Stimulated activated naive CD8-positive, alpha-beta T cell treated with anti-CD3 and anti-CD28 coated beads, Interleukin-15, amount 100 ng/mL, for 72 hours (primary cell): ENCODE measurements at regions not wholly inside any gene's neighbourhood (a gene's known extent, or its start where the extent isn't known, plus 50 kb on each side); places are given as distances from the start of the nearest gene placed in this dataset.
"Not testable (repeated sequence)": the region's sequence is repeated elsewhere in the genome, so short reads cannot be mapped to it uniquely, and the experiment has no call there.

Experiments used
- ATAC-seq: fragments of 150-1000 bp; cut with Tn5 transposase; 2 replicates; pipeline ENCODE4 v1.10.0; 2021; ENCODE audit warnings: mild to moderate bottlenecking, moderate library complexity
- DNase-seq, 2 donors: peaks; one replicate each; pipeline ENCODE4 v3.0.0; 2021 to 2022
- H3K27ac Mint-ChIP-seq, 2 donors: one replicate each; pipeline ENCODE4 v1.8.0; 2022; ENCODE audit warnings: mild to moderate bottlenecking in 2 of 2, mixed read lengths in 2 of 2, moderate library complexity in 2 of 2
- H3K27me3 Mint-ChIP-seq: one replicate; pipeline ENCODE4 v1.8.0; 2022; ENCODE audit warnings: mixed read lengths
- H3K4me1 Mint-ChIP-seq: one replicate; pipeline ENCODE4 v1.8.0; 2022; ENCODE audit warnings: mild to moderate bottlenecking, mixed read lengths
- H3K4me3 Mint-ChIP-seq, 2 donors: one replicate each; pipeline ENCODE4 v1.8.0; 2022; ENCODE audit warnings: mild to moderate bottlenecking in 2 of 2, mixed read lengths in 2 of 2, moderate library complexity in 1 of 2
- H3K9me3 Mint-ChIP-seq, 2 donors: one replicate each; pipeline ENCODE4 v1.8.0; 2022; ENCODE audit warnings: mixed read lengths in 2 of 2

DNA sequence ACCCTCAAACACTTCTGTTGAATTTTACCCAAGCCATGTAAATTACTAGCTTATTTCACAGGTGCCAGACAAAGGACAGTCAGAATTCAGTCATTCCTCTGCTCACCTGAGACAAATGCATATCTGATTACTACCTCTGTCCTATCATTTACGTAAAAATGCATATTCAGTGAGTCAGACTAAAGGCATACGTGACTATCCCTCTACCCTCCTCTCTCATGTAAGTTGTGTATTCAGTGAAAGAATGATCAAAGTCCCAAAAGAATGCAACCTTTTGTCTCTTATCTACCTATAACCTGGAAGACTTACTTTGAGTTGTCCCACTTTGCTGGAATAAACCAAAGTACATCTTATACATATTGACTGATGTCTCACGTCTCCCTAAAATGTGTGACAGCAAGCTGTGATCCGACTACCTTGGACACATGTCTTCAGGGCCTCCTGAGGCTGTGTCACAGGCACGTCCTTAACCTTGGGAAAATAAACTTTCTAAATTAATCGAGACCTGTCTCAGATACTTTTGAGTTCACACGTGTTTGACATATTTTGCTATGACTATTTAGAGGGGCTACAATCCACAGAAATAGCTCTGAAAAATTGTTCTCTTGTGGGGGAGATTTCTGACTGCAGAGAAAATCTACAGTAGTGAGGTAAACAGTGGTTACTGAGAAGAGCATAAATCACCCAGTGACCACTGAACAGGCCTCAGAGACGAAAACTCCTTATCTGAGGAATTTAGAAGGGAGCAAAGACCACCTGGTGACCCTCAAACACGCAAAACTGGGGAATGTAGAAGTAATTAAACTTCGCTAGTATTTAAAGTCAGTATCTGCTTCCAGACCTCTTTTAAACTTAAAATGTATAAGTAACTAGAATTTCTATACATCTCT lies 1575.8 kb downstream of the STIM2 start:
- no peak overlapping the region for H3K27ac Mint-ChIP-seq
- ATAC-seq = no peak
- DNase-seq = no peak
- peaks cover 4 to 14% of the 10 kb centered on the region in 2 donors for H3K9me3 Mint-ChIP-seq
- H3K4me3 Mint-ChIP-seq = no peak overlapping the region
- no peaks in the 10 kb centered on the region for H3K4me1 Mint-ChIP-seq
- H3K27me3 Mint-ChIP-seq = no peaks in the 10 kb centered on the region

- peaks cover 10 to 26% of the 10 kb centered on the region in 2 donors for H3K9me3 Mint-ChIP-seq
- H3K27me3 Mint-ChIP-seq = no peaks in the 10 kb centered on the region
- no peak for ATAC-seq
- H3K4me1 Mint-ChIP-seq = no peaks in the 10 kb centered on the region
- H3K4me3 Mint-ChIP-seq = no peak overlapping the region
- H3K27ac Mint-ChIP-seq = no peak overlapping the region
- no peak for DNase-seq
Observed at GRCh38 chr4:28443371-28443770, 1582.7 kb downstream of the STIM2 start.

DNA sequence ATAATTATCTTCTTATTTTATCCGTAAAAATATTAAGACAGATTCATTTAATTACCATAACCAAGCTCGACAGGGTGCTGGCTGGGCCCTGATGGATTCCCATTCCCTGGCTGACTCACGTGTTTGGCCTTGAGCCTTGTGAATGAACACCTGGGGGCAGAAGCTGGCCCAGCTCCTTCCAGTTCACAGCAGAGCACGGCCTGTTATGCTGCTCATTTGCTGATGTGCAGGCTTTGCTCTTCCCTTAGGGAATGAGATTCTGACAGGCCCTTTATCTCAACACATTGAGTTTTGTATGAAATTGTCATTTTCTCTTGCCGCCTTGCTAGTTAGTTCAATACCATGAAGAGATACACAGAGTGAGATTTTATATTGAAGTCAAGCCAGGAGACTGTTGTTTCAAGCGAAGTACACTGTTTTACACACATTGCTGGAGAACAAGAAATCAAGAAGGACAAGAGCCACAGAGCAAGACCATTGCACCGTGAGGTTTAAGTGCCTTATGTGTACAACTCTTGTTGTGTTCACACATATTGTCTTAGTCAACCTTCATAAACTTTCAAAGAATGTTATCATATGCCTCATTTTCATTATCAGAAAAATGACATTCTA lies 1583.3 kb downstream of the STIM2 start:
- Mint-ChIP-seq H3K27me3 (no peaks in the 10 kb centered on the region), H3K9me3 (peaks cover 10 to 26% of the 10 kb centered on the region in 2 donors), H3K4me1 (no peaks in the 10 kb centered on the region), H3K4me3 (no peak overlapping the region), H3K27ac (no peak overlapping the region)
- ATAC-seq (no peak), DNase-seq (no peak)

DNA sequence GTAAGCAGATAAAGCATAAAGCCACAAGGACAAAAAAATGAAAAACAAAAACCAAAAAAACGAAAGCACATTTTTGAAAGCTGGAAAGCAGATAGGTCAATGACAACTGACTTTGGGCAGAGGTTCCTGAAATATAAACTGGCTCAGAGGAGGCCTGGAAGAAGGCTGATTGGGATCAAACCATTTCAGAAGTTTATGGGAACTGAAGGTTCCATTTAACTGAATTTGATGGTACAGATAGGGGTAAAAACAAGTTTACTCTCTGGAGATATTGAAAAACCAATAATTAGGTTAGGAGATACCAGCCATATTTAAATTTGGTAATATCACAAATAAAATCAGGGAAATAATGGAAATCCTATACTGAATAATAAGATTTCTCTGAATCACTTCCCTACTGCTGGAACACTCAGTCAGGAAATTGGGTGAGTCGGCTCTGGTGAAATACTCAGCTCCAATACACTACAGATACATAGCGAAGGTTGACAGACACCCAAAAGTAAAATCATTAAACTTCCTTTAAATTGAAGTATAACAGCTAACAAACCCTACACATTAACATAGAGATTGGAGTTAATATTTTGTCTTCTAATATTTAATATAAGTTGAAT lies 1584.3 kb downstream of the STIM2 start:
- DNase-seq = no peak
- Mint-ChIP-seq H3K27me3 (no peaks in the 10 kb centered on the region), H3K27ac (no peak overlapping the region), H3K9me3 (peaks cover 15 to 32% of the 10 kb centered on the region in 2 donors), H3K4me3 (no peak overlapping the region), H3K4me1 (no peaks in the 10 kb centered on the region)
- no peak for ATAC-seq

- no peak for DNase-seq
- H3K27ac Mint-ChIP-seq = no peak overlapping the region
- H3K9me3 Mint-ChIP-seq = peaks cover 15 to 16% of the 10 kb centered on the region in 2 donors
- H3K4me1 Mint-ChIP-seq = no peaks in the 10 kb centered on the region
- no peak overlapping the region for H3K4me3 Mint-ChIP-seq
- no peaks in the 10 kb centered on the region for H3K27me3 Mint-ChIP-seq
- ATAC-seq = no peak
Observed at GRCh38 chr4:28449085-28449484, 1588.4 kb downstream of the STIM2 start.

GRCh38 chr4:28451346-28451745 lies 1590.7 kb downstream of the STIM2 start:
- DNase-seq (no peak), ATAC-seq (no peak)
- Mint-ChIP-seq H3K9me3 (peaks cover 23 to 31% of the 10 kb centered on the region in 2 donors), H3K27ac (no peak overlapping the region), H3K27me3 (no peaks in the 10 kb centered on the region), H3K4me3 (no peak overlapping the region), H3K4me1 (no peaks in the 10 kb centered on the region)

DNA sequence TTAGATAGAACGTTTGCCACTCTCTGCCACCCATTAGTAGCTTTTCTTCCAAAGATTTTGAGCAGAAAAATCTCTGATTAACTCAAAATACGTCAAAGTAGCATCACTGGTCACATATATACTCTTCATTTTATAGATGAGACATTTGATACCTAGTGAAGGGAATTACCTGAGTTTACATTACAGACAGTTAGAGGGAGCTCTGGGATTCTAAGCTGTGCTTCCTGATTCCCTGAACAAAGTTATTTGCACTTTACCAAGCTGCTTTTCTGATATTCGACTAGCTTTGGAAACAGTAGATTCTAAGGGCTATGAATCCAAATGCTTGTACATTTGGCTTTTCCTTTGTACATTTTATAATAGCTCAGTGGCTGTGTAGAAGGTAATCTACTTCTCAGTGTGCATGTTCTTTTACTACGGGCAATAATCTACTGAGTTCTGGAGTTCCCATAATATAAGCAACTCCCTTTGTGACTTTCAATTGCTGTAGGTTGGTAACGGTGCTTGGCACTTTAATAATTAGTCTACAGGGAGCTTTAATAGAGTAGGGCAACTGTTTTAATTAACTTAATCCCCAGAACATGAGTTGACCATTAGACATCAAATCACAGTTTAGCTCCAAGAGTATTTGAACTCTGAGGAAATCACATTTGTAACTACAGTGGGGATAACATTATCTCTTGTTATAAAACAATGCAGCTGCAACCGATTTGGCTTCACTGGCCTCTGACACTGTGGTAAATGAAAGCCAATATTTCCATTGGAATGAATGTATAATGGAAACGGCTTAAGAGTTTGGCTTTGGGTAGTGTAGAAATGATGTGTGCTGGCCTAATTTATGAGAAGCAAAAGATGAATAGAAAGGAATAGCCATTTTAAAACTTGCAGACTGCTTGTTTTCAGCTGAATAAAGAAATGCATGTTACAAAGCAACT lies 1602.4 kb downstream of the STIM2 start:
- H3K4me3 Mint-ChIP-seq = no peak overlapping the region

DNA sequence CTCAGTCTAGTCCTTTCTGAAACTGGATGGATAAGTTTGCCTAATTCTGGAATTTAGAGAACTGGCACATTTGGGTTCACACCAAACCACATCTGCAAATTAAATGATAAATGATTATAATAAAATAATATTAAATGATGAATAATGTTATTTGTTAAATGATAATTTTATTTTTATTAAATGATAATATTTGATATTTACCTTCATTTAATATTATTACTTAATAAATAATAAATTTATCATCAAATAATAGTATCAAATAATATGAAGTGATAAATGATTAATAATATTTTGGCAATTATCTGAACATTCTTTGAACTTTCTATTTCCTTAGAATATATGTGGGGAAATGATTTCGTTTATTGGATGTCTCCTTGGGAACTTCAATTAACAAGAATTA lies 1604.2 kb downstream of the STIM2 start:
- H3K4me3 Mint-ChIP-seq = no peak overlapping the region
- DNase-seq (no peak), ATAC-seq (no peak)
- peaks cover 0 to 4% of the 10 kb centered on the region in 2 donors for H3K9me3 Mint-ChIP-seq
- H3K27ac Mint-ChIP-seq = no peak overlapping the region
- no peaks in the 10 kb centered on the region for H3K27me3 Mint-ChIP-seq
- no peaks in the 10 kb centered on the region for H3K4me1 Mint-ChIP-seq

More for the DNA sequence above, 1602.4 kb downstream of the STIM2 start:
- ATAC-seq (no peak), DNase-seq (no peak)
- Mint-ChIP-seq H3K4me1 (no peaks in the 10 kb centered on the region), H3K27me3 (no peaks in the 10 kb centered on the region), H3K9me3 (peaks cover under 1 to 4% of the 10 kb centered on the region in 2 donors), H3K27ac (no peak overlapping the region)

GRCh38 chr4:28466886-28467285 lies 1606.2 kb downstream of the STIM2 start:
- H3K9me3 Mint-ChIP-seq, H3K27me3 Mint-ChIP-seq, H3K27ac Mint-ChIP-seq, DNase-seq, ATAC-seq, H3K4me3 Mint-ChIP-seq, H3K4me1 Mint-ChIP-seq: not testable (repeated sequence)

GRCh38 chr4:28469387-28469786 lies 1608.7 kb downstream of the STIM2 start:
- Mint-ChIP-seq H3K27ac (no peak overlapping the region), H3K4me1 (no peaks in the 10 kb centered on the region), H3K4me3 (no peak overlapping the region), H3K9me3 (peaks cover 8 to 9% of the 10 kb centered on the region in 2 donors), H3K27me3 (no peaks in the 10 kb centered on the region)
- ATAC-seq (no peak), DNase-seq (no peak)

DNA sequence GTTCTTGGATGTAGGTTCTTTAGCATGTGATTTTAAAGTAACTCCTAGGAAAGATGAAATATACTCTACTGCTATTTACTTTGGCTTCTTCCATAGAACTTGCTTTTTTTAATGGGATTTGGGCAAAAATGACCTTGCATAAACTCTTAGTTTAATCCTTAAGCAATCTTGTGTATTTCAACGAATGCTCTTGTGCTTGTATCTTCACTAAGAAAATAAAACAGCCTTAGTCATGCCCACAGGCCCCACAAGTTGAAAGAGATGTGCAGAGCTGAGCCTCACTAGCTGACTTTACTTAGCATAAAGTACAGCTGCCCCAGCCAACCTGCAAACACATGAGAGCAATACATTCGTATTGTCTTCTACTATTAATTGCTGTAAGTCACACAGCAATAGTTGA lies 1609.2 kb downstream of the STIM2 start:
- Mint-ChIP-seq H3K9me3 (peaks cover 8 to 9% of the 10 kb centered on the region in 2 donors), H3K4me1 (no peaks in the 10 kb centered on the region), H3K4me3 (no peak overlapping the region), H3K27me3 (no peaks in the 10 kb centered on the region), H3K27ac (no peak overlapping the region)
- ATAC-seq (no peak), DNase-seq (no peak)

DNA sequence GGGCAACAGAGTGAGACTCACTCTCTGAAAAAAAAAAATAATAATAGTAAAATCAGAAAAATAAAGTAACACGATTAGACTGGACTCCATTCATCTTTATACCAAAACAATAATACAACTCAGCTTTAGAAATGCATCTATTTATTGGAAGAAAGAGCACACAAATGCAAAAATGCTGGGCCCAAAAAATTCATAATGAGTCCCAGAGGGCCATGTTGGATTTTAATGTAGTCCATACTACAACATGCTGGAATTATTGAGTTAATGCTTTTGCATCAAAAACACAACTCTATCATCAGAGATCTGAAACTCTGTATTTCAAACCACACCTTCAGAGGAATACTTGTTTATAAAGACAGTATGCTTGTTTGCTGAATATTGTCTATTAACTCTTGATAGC lies 1614.7 kb downstream of the STIM2 start:
- DNase-seq (no peak), ATAC-seq (no peak)
- Mint-ChIP-seq H3K27me3 (no peaks in the 10 kb centered on the region), H3K9me3 (peaks cover 5 to 8% of the 10 kb centered on the region in 2 donors), H3K27ac (no peak overlapping the region), H3K4me1 (no peaks in the 10 kb centered on the region), H3K4me3 (no peak overlapping the region)

- H3K27ac Mint-ChIP-seq = no peak overlapping the region
- no peaks in the 10 kb centered on the region for H3K27me3 Mint-ChIP-seq
- H3K4me3 Mint-ChIP-seq = no peak overlapping the region
- peaks cover 0 to 8% of the 10 kb centered on the region in 2 donors for H3K9me3 Mint-ChIP-seq
- DNase-seq (no peak), ATAC-seq (no peak)
- H3K4me1 Mint-ChIP-seq = no peaks in the 10 kb centered on the region
Observed at GRCh38 chr4:28479666-28480065, 1619.0 kb downstream of the STIM2 start.

DNA sequence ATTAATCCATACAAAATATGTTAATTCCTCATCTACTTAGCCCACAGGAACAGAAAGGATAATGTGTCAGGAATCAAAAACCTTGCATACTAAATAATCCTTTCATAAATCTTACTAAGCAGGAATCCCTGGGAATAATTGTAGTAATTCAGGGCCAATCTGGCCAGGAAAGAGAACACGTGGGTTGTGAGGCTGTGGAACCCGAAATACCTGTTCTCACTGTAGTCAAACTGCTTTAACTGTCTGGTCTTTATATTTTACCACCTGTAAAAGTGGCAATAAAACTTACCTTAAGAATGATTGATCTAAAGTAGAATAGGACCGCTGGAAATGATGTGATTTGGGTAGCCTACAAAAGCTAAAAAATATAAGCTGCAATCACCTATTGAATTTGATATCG lies 1620.9 kb downstream of the STIM2 start:
- no peak for ATAC-seq
- H3K27ac Mint-ChIP-seq = no peak overlapping the region
- H3K9me3 Mint-ChIP-seq = peaks cover 0 to 14% of the 10 kb centered on the region in 2 donors
- H3K4me3 Mint-ChIP-seq = no peak overlapping the region
- no peak for DNase-seq
- H3K27me3 Mint-ChIP-seq = no peaks in the 10 kb centered on the region
- H3K4me1 Mint-ChIP-seq = no peaks in the 10 kb centered on the region

- DNase-seq (no peak), ATAC-seq (no peak)
- no peaks in the 10 kb centered on the region for H3K4me1 Mint-ChIP-seq
- H3K27ac Mint-ChIP-seq = no peak overlapping the region
- no peak overlapping the region for H3K4me3 Mint-ChIP-seq
- H3K27me3 Mint-ChIP-seq = no peaks in the 10 kb centered on the region
- H3K9me3 Mint-ChIP-seq = peaks cover 5 to 19% of the 10 kb centered on the region in 2 donors
Observed at GRCh38 chr4:28482580-28483270, 1622.1 kb downstream of the STIM2 start.
